Osteoblast (primary cell): ENCODE measurements at regions not wholly inside any gene's neighbourhood (a gene's known extent, or its start where the extent isn't known, plus 50 kb on each side); places are given as distances from the start of the nearest gene placed in this dataset.

Source experiments
- DNase-seq: peaks from one replicate; pipeline ENCODE4 v3.0.0; 2011; ENCODE audit warnings: low spot score, mixed read lengths; ENCODE audit not compliant: insufficient read length; ENCODE audit errors: missing footprints
- H2AFZ ChIP-seq: 2 replicates; pipeline ENCODE4 v1.6.0; 2011; ENCODE audit warnings: mild to moderate bottlenecking, low read length
- H3K27ac ChIP-seq: 2 replicates; pipeline ENCODE4 v1.5.1; 2011; ENCODE audit warnings: mild to moderate bottlenecking, low read depth, low read length, moderate library complexity
- H3K27me3 ChIP-seq: 2 replicates; pipeline ENCODE4 v1.6.0; 2012; ENCODE audit warnings: mild to moderate bottlenecking, control low read depth, inconsistent platforms, low read length, moderate library complexity; ENCODE audit not compliant: insufficient read depth
- H3K36me3 ChIP-seq: 2 replicates; pipeline ENCODE4 v1.5.1; 2011; ENCODE audit warnings: mild to moderate bottlenecking, low read length, control low read depth, moderate library complexity; ENCODE audit not compliant: insufficient read depth
- H3K4me1 ChIP-seq: 2 replicates; pipeline ENCODE4 v1.5.1; 2011; ENCODE audit warnings: mild to moderate bottlenecking, low read length, control low read depth, moderate library complexity; ENCODE audit not compliant: insufficient read depth
- H3K4me2 ChIP-seq: 2 replicates; pipeline ENCODE4 v1.6.0; 2011; ENCODE audit warnings: mild to moderate bottlenecking, low read length; ENCODE audit not compliant: insufficient read depth
- H3K4me3 ChIP-seq: fragments of 200-600 bp; sonication (generic); 3 replicates; pipeline ENCODE4 v1.5.1; 2012; ENCODE audit warnings: mild to moderate bottlenecking, low read length, inconsistent platforms; ENCODE audit not compliant: insufficient read depth
- H3K79me2 ChIP-seq: 2 replicates; pipeline ENCODE4 v1.6.0; 2012; ENCODE audit warnings: mild to moderate bottlenecking, low read length, control low read depth, inconsistent platforms; ENCODE audit not compliant: insufficient read depth
- H3K9me3 ChIP-seq: 2 replicates; pipeline ENCODE4 v1.5.1; 2011; ENCODE audit warnings: low read depth, low read length, control low read depth
- H4K20me1 ChIP-seq: 2 replicates; pipeline ENCODE4 v1.6.0; 2012; ENCODE audit warnings: mild to moderate bottlenecking, low read length, control low read depth; ENCODE audit not compliant: insufficient read depth
- TF ChIP-seq, protein P1 (sequence below): IDR thresholded peaks from 2 replicates; pipeline ENCODE4 v1.5.1; 2011; ENCODE audit warnings: mild to moderate bottlenecking, low read depth, low read length, moderate library complexity; ENCODE audit errors: extremely low read depth

DNA sequence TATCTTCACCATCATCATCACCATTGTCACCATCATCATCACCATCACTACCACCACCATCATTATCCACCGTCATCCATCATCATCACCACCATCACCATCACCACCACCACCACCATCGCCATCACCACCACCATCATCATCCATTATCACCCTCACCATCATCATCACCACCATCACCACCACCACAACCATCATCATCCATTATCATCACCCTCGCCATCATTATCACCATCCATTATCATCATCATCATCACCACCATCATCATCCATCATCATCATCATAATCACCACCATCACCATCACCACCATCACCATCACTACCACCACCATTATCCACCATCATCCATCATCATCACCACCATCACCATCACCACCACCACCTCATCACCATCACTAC lies 95.6 kb downstream of the C16orf95 start:
- no peak for DNase-seq
- Histone ChIP-seq H3K4me3 (no peak overlapping the region), H4K20me1 (no peaks in the 10 kb centered on the region), H3K9me3 (no peaks in the 10 kb centered on the region), H3K79me2 (no peaks in the 10 kb centered on the region), H3K4me2 (no peak overlapping the region), H3K27ac (no peak overlapping the region), H2AFZ (no peak overlapping the region), H3K27me3 (no peaks in the 10 kb centered on the region), H3K36me3 (no peaks in the 10 kb centered on the region), H3K4me1 (peaks cover 8% of the 10 kb centered on the region)
- TF ChIP-seq, protein P1, sequence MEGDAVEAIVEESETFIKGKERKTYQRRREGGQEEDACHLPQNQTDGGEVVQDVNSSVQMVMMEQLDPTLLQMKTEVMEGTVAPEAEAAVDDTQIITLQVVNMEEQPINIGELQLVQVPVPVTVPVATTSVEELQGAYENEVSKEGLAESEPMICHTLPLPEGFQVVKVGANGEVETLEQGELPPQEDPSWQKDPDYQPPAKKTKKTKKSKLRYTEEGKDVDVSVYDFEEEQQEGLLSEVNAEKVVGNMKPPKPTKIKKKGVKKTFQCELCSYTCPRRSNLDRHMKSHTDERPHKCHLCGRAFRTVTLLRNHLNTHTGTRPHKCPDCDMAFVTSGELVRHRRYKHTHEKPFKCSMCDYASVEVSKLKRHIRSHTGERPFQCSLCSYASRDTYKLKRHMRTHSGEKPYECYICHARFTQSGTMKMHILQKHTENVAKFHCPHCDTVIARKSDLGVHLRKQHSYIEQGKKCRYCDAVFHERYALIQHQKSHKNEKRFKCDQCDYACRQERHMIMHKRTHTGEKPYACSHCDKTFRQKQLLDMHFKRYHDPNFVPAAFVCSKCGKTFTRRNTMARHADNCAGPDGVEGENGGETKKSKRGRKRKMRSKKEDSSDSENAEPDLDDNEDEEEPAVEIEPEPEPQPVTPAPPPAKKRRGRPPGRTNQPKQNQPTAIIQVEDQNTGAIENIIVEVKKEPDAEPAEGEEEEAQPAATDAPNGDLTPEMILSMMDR, result no peak

DNA sequence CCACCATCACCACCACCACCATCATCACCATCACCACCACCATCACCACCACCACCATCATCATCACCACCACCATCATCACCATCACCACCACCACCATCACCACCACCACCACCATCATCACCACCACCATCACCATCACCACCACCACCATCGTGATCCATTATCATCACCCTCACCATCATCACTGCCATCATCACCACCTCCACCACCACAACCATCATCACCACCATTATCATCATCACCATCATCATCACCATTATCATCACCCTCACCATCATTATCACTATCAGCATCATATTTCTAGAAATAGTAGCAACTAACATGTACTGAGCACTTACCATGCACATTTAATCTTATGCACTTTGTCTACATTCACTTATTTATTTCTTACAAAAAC lies 94.9 kb downstream of the C16orf95 start:
- no peaks in the 10 kb centered on the region for H4K20me1 ChIP-seq
- no peak overlapping the region for H3K27ac ChIP-seq
- TF ChIP-seq, protein P1, result no peak
- H3K4me3 ChIP-seq, result no peak overlapping the region
- H3K36me3 ChIP-seq, result no peaks in the 10 kb centered on the region
- peaks cover 7% of the 10 kb centered on the region for H3K4me1 ChIP-seq
- H3K27me3 ChIP-seq, result no peaks in the 10 kb centered on the region
- H3K9me3 ChIP-seq, result no peaks in the 10 kb centered on the region
- H3K79me2 ChIP-seq, result no peaks in the 10 kb centered on the region
- no peak overlapping the region for H2AFZ ChIP-seq
- DNase-seq, result no peak
- no peak overlapping the region for H3K4me2 ChIP-seq

DNA sequence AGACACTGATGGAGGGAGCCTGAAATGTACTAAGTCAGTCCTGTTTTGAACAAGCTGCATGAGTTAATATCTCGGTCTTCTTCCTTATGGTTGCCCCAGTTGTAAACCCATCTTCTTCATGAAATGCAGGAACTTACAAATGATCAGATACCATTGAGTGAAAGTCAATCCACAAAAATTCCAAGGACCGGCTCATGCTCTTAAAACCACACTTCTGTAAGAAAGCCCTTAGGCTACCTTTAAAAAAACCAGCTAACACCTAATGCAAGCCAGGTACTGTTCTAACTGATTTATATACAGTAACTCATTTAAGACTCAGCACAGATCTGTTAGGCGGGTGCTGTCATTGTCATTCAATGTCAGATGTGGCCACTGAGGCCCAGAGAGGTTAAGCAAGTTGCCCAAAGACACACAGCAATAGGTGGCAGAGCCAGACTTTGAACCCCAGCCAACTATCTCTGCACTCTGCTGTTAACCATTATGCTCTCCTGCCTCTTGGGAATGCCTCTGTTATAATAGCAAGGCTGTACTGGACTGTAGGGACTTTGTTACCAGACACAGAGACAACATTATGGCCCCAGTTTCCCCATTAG lies 93.4 kb downstream of the C16orf95 start:
- H3K36me3 ChIP-seq, result no peaks in the 10 kb centered on the region
- H3K9me3 ChIP-seq, result no peaks in the 10 kb centered on the region
- H3K4me3 ChIP-seq, result no peak overlapping the region
- H3K4me2 ChIP-seq, result no peak overlapping the region
- TF ChIP-seq, protein P1, result no peak
- DNase-seq, result no peak
- H3K27ac ChIP-seq, result no peak overlapping the region
- H2AFZ ChIP-seq, result no peak overlapping the region
- H3K79me2 ChIP-seq, result no peaks in the 10 kb centered on the region
- peaks cover 14% of the 10 kb centered on the region for H3K4me1 ChIP-seq
- no peaks in the 10 kb centered on the region for H4K20me1 ChIP-seq
- no peaks in the 10 kb centered on the region for H3K27me3 ChIP-seq

DNA sequence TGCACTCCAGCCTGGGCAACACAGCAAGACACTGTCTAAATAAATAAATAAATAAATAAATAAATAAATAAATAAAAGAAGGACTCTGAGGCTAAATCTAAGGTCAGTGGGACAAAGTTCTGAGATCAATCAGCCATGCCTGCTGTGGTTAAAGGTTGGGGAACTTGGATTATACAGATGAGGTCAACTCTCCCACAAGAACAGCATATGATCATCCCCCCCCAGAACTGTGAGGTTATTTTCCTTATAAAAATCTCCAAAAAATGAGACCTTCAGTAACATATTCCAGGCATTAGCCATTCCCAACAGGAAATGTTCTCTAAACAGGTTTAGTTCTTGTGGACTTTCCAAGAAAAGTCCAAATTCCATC lies 90.3 kb downstream of the C16orf95 start:
- Histone ChIP-seq H3K27ac (peak overlapping the region; percentile 79), H3K4me1 (peaks cover 14% of the 10 kb centered on the region), H3K36me3 (no peaks in the 10 kb centered on the region), H4K20me1 (no peaks in the 10 kb centered on the region), H2AFZ (no peak overlapping the region), H3K4me2 (peak overlapping the region; percentile 20), H3K9me3 (no peaks in the 10 kb centered on the region), H3K27me3 (no peaks in the 10 kb centered on the region), H3K79me2 (no peaks in the 10 kb centered on the region), H3K4me3 (no peak overlapping the region)
- TF ChIP-seq, protein P1, result no peak
- DNase-seq, result no peak
